Tibial nerve (tissue), 4 donors: ENCODE measurements at regions not wholly inside any gene's neighbourhood (a gene's known extent, or its start where the extent isn't known, plus 50 kb on each side); places are given as distances from the start of the nearest gene placed in this dataset.

Experiments used
- EP300 ChIP-seq, 2 donors: sonication (generic); formaldehyde crosslinking; IDR thresholded peaks; one replicate each; pipeline ENCODE4 v1.6.1; 2017; ENCODE audit warnings: antibody characterized with exemption in 2 of 2, mild to moderate bottlenecking in 1 of 2
- POLR2A ChIP-seq, 2 donors: fragments of 450-650 bp; IDR thresholded peaks; one replicate each; pipeline ENCODE4 v1.6.1; 2017; ENCODE audit warnings: antibody characterized with exemption in 2 of 2, mild to moderate bottlenecking in 2 of 2, moderate library complexity in 2 of 2
- TF ChIP-seq, protein P1 (sequence below), 5 experiments: fragments of 200-600 bp in 3 of 5; fragments of 450-650 bp in 2 of 5; sonication (generic) in 3 of 5; IDR thresholded peaks; one replicate each; pipeline ENCODE4 v1.5.1; 2016 to 2019; ENCODE audit warnings: antibody characterized with exemption in 5 of 5, mild to moderate bottlenecking in 3 of 5, moderate library complexity in 2 of 5

DNA sequence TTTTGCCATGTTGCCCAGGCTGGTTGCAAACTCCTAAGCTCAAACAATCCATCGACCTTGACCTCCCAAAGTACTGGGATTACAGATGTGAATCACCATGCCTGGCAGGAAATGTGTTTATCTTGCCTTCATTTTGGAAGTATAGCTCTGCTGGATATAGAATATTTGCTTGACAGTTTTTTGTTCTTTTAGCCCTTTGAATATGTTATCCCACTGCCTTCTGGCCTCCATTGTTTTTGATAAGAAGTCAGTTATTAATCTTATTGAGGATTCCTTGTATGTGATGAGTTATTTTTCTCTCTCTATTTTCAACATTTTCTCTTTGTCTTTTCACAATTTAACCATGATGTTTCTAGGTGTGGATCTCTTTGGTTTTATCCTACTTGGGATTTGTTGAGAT lies 112.9 kb upstream of the RAB3GAP2 start:
- TF ChIP-seq POLR2A (IDR thresholded peaks at IDR 0.05) (no peak), EP300 (IDR thresholded peaks at IDR 0.05) (no peak)
- TF ChIP-seq, protein P1, sequence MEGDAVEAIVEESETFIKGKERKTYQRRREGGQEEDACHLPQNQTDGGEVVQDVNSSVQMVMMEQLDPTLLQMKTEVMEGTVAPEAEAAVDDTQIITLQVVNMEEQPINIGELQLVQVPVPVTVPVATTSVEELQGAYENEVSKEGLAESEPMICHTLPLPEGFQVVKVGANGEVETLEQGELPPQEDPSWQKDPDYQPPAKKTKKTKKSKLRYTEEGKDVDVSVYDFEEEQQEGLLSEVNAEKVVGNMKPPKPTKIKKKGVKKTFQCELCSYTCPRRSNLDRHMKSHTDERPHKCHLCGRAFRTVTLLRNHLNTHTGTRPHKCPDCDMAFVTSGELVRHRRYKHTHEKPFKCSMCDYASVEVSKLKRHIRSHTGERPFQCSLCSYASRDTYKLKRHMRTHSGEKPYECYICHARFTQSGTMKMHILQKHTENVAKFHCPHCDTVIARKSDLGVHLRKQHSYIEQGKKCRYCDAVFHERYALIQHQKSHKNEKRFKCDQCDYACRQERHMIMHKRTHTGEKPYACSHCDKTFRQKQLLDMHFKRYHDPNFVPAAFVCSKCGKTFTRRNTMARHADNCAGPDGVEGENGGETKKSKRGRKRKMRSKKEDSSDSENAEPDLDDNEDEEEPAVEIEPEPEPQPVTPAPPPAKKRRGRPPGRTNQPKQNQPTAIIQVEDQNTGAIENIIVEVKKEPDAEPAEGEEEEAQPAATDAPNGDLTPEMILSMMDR (IDR thresholded peaks at IDR 0.05) = no peak
